RWPE2 (cell line): ENCODE measurements at regions not wholly inside any gene's neighbourhood (a gene's known extent, or its start where the extent isn't known, plus 50 kb on each side); places are given as distances from the start of the nearest gene placed in this dataset.

Source experiments
- ATAC-seq: fragments of 200-7000 bp; cut with Tn5 transposase; 3 replicates; pipeline ENCODE4 v1.9.1; 2021; ENCODE audit warnings: low read depth
- DNase-seq: peaks from one replicate; pipeline ENCODE4 v3.0.0-alpha.2; 2020; ENCODE audit warnings: low spot score
- H3K27ac ChIP-seq: fragments of 450-650 bp; 2 replicates; pipeline ENCODE4 v1.5.1; 2017; ENCODE audit warnings: mild to moderate bottlenecking; ENCODE audit not compliant: poor library complexity, severe bottlenecking
- H3K27me3 ChIP-seq: fragments of 250-450 bp; sonication (Bioruptor Pico); 2 replicates; pipeline ENCODE4 v1.5.1; 2021; ENCODE audit warnings: mild to moderate bottlenecking, moderate library complexity; ENCODE audit not compliant: insufficient read depth, poor library complexity, severe bottlenecking
- H3K36me3 ChIP-seq: fragments of 250-450 bp; sonication (Bioruptor Pico); 2 replicates; pipeline ENCODE4 v1.5.1; 2020; ENCODE audit warnings: low read depth, mild to moderate bottlenecking, moderate library complexity
- H3K4me1 ChIP-seq: fragments of 250-450 bp; sonication (Bioruptor Pico); 2 replicates; pipeline ENCODE4 v1.5.1; 2021; ENCODE audit warnings: mild to moderate bottlenecking, moderate library complexity; ENCODE audit not compliant: insufficient read depth, poor library complexity, severe bottlenecking
- H3K4me3 ChIP-seq: fragments of 250-450 bp; sonication (Bioruptor Pico); 2 replicates; pipeline ENCODE4 v1.5.1; 2021; ENCODE audit warnings: mild to moderate bottlenecking, moderate library complexity; ENCODE audit not compliant: severe bottlenecking
- H3K9me3 ChIP-seq: fragments of 250-450 bp; sonication (Bioruptor Pico); 2 replicates; pipeline ENCODE4 v1.5.1; 2021; ENCODE audit warnings: mild to moderate bottlenecking, moderate library complexity; ENCODE audit not compliant: severe bottlenecking
- CTCF ChIP-seq: fragments of 450-650 bp; IDR thresholded peaks from one replicate; pipeline ENCODE4 v1.5.1; 2017; ENCODE audit warnings: mild to moderate bottlenecking, moderate library complexity; ENCODE audit not compliant: poor library complexity, severe bottlenecking

GRCh38 chr7:88399696-88400240 lies 93.1 kb upstream of the STEAP4 start:
- TF ChIP-seq CTCF = no peak
- no peaks in the 10 kb centered on the region for H3K9me3 ChIP-seq
- H3K4me3 ChIP-seq = no peak overlapping the region
- no peaks in the 10 kb centered on the region for H3K36me3 ChIP-seq
- H3K27me3 ChIP-seq = no peaks in the 10 kb centered on the region
- no peaks in the 10 kb centered on the region for H3K4me1 ChIP-seq
- ATAC-seq (no peak), DNase-seq (no peak)
- no peak overlapping the region for H3K27ac ChIP-seq

DNA sequence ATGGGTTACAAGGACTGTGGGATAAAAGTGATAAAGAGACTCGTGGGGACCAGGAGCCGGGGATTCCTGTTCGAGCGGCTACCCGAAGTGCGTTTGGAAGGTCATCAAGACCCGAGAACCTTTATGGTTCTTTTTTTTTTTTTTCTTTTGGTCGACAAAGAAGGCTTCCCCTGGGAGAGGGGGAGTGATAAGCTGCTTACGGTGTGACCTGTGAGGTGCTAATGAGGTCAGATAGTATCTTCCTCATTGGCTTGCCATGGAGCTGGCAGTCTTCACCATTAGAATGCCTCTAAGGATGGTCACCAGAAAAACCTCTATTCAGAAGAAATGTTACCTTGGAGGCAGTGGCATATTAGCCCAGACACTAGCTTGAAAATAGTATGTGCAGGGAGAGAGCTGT lies 92.3 kb upstream of the STEAP4 start:
- Histone ChIP-seq H3K4me1 (no peaks in the 10 kb centered on the region), H3K27ac (no peak overlapping the region), H3K27me3 (no peaks in the 10 kb centered on the region), H3K9me3 (no peaks in the 10 kb centered on the region), H3K36me3 (no peaks in the 10 kb centered on the region), H3K4me3 (no peak overlapping the region)
- no peak for DNase-seq
- no peak for TF ChIP-seq CTCF
- ATAC-seq = no peak

GRCh38 chr7:88398459-88398858 lies 91.8 kb upstream of the STEAP4 start:
- ATAC-seq (no peak), DNase-seq (no peak)
- no peak overlapping the region for H3K4me3 ChIP-seq
- no peak for TF ChIP-seq CTCF
- no peaks in the 10 kb centered on the region for H3K36me3 ChIP-seq
- H3K9me3 ChIP-seq = no peaks in the 10 kb centered on the region
- no peaks in the 10 kb centered on the region for H3K27me3 ChIP-seq
- no peaks in the 10 kb centered on the region for H3K4me1 ChIP-seq
- H3K27ac ChIP-seq = no peak overlapping the region

GRCh38 chr7:88396948-88397322 lies 90.2 kb upstream of the STEAP4 start:
- Histone ChIP-seq H3K9me3 (no peaks in the 10 kb centered on the region), H3K27me3 (no peaks in the 10 kb centered on the region), H3K27ac (no peak overlapping the region), H3K4me1 (no peaks in the 10 kb centered on the region), H3K36me3 (no peaks in the 10 kb centered on the region), H3K4me3 (no peak overlapping the region)
- DNase-seq (no peak), ATAC-seq (no peak)
- TF ChIP-seq CTCF = no peak

- DNase-seq (no peak), ATAC-seq (no peak)
- Histone ChIP-seq H3K4me1 (no peaks in the 10 kb centered on the region), H3K27me3 (no peaks in the 10 kb centered on the region), H3K9me3 (no peaks in the 10 kb centered on the region), H3K4me3 (no peak overlapping the region), H3K27ac (no peak overlapping the region), H3K36me3 (no peaks in the 10 kb centered on the region)
- no peak for TF ChIP-seq CTCF
Observed at GRCh38 chr7:88396295-88396947, 89.7 kb upstream of the STEAP4 start.
